Ovary (tissue), 3 donors: ENCODE measurements at regions not wholly inside any gene's neighbourhood (a gene's known extent, or its start where the extent isn't known, plus 50 kb on each side); places are given as distances from the start of the nearest gene placed in this dataset.

Source experiments
- EP300 ChIP-seq: sonication (generic); formaldehyde crosslinking; IDR thresholded peaks from one replicate; pipeline ENCODE4 v1.6.1; 2017; ENCODE audit warnings: antibody characterized with exemption
- POLR2A ChIP-seq: fragments of 450-650 bp; IDR thresholded peaks from one replicate; pipeline ENCODE4 v1.6.1; 2017; ENCODE audit warnings: antibody characterized with exemption, mild to moderate bottlenecking, moderate library complexity
- TF ChIP-seq, protein P1 (sequence below), 3 donors: fragments of 450-650 bp in 2 of 3; fragments of 200-600 bp in 1 of 3; IDR thresholded peaks; one replicate each; pipeline versions ENCODE4 v1.5.1 to v1.8.0; 2016 to 2022; ENCODE audit warnings: antibody characterized with exemption in 3 of 3, mild to moderate bottlenecking in 1 of 3
- donor health status: DM: no; HTN: no; CAD: no.

DNA sequence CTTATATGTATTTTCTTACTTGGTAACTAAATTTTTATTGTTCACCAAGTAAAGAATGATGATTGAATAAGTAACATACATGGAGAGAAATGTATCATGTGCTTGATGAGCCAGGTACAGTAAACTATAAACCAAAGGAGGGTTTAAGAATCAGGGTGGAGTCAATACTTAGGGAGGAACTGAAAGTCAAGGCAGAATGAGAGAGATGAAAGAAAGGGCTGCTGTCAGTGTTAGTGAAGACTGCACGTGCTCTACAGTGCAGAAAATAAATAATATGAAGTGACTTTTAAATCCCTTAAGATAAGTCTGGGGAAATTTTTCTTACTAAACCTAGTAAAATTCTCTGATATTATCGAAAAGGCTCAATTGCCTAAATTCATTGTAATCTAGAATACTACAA is 986.0 kb downstream of the DSC3 start:
- TF ChIP-seq POLR2A: no peak
- TF ChIP-seq, protein P1, sequence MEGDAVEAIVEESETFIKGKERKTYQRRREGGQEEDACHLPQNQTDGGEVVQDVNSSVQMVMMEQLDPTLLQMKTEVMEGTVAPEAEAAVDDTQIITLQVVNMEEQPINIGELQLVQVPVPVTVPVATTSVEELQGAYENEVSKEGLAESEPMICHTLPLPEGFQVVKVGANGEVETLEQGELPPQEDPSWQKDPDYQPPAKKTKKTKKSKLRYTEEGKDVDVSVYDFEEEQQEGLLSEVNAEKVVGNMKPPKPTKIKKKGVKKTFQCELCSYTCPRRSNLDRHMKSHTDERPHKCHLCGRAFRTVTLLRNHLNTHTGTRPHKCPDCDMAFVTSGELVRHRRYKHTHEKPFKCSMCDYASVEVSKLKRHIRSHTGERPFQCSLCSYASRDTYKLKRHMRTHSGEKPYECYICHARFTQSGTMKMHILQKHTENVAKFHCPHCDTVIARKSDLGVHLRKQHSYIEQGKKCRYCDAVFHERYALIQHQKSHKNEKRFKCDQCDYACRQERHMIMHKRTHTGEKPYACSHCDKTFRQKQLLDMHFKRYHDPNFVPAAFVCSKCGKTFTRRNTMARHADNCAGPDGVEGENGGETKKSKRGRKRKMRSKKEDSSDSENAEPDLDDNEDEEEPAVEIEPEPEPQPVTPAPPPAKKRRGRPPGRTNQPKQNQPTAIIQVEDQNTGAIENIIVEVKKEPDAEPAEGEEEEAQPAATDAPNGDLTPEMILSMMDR (IDR thresholded peaks at IDR 0.05): no peak
- TF ChIP-seq EP300: no peak
